ENCODE measurements at regions not wholly inside any gene's neighbourhood (a gene's known extent, or its start where the extent isn't known, plus 50 kb on each side); places are given as distances from the start of the nearest gene placed in this dataset.

- no peak for DNase-seq
Observed at GRCh38 chr12:127383281-127383680, 883.7 kb upstream of the TMEM132C start.

GRCh38 chr12:127386723-127387122 is 880.2 kb upstream of the TMEM132C start:
- no peak for DNase-seq

GRCh38 chr12:127388985-127389384 is 878.0 kb upstream of the TMEM132C start:
- DNase-seq = no peak

- peak; percentile 61 for DNase-seq
Observed at GRCh38 chr12:127389923-127390322, 877.0 kb upstream of the TMEM132C start.

GRCh38 chr12:127393465-127393864 is 873.5 kb upstream of the TMEM132C start:
- no peak for DNase-seq

- no peak for DNase-seq
Observed at GRCh38 chr12:127393896-127394295, 873.1 kb upstream of the TMEM132C start.

- no peak for DNase-seq
Observed at GRCh38 chr12:127396734-127397133, 870.2 kb upstream of the TMEM132C start.

GRCh38 chr12:127398016-127398710 is 868.8 kb upstream of the TMEM132C start:
- DNase-seq = peak; percentile 26

- DNase-seq = no peak
Observed at GRCh38 chr12:127399451-127399850, 867.5 kb upstream of the TMEM132C start.

GRCh38 chr12:127400221-127400620 is 866.7 kb upstream of the TMEM132C start:
- no peak for DNase-seq

- DNase-seq = no peak
Observed at GRCh38 chr12:127401005-127401404, 866.0 kb upstream of the TMEM132C start.

- no peak for DNase-seq
Observed at GRCh38 chr12:127401536-127401935, 865.4 kb upstream of the TMEM132C start.

GRCh38 chr12:127411166-127411915 is 855.6 kb upstream of the TMEM132C start:
- DNase-seq = no peak

- no peak for DNase-seq
Observed at GRCh38 chr12:127411981-127412380, 855.0 kb upstream of the TMEM132C start.

GRCh38 chr12:127412866-127413265 is 854.1 kb upstream of the TMEM132C start:
- no peak for DNase-seq

- no peak for DNase-seq
Observed at GRCh38 chr12:127414186-127414585, 852.8 kb upstream of the TMEM132C start.

GRCh38 chr12:127414636-127415035 is 852.3 kb upstream of the TMEM132C start:
- no peak for DNase-seq

GRCh38 chr12:127416796-127417195 is 850.2 kb upstream of the TMEM132C start:
- no peak for DNase-seq

- no peak for DNase-seq
Observed at GRCh38 chr12:127419111-127419510, 847.9 kb upstream of the TMEM132C start.

- DNase-seq = no peak
Observed at GRCh38 chr12:127421614-127422013, 845.4 kb upstream of the TMEM132C start.

- no peak for DNase-seq
Observed at GRCh38 chr12:127422935-127423566, 843.9 kb upstream of the TMEM132C start.

- no peak for DNase-seq
Observed at GRCh38 chr12:127425474-127425873, 841.5 kb upstream of the TMEM132C start.

- DNase-seq = no peak
Observed at GRCh38 chr12:127428420-127428819, 838.5 kb upstream of the TMEM132C start.
